ENCODE measurements at regions not wholly inside any gene's neighbourhood (a gene's known extent, or its start where the extent isn't known, plus 50 kb on each side); places are given as distances from the start of the nearest gene placed in this dataset.
A peak's percentile ranks its signal among the peaks of the same experiment; 100 is the strongest.

- Histone ChIP-seq H3K4me3 (no peak overlapping the region), H3K27me3 (no peaks in the 10 kb centered on the region), H3K36me3 (no peaks in the 10 kb centered on the region), H3K27ac (no peak overlapping the region), H3K4me1 (no peaks in the 10 kb centered on the region), H3K9me3 (no peaks in the 10 kb centered on the region)
- 90 to 92% methylated on average over 1 of the region's 1 CpG for WGBS, 2 donors
- no peak for DNase-seq (ENCODE audit: low spot score in 2 of 2)
- TF ChIP-seq EP300 (IDR thresholded peaks at IDR 0.05) (no peak), CTCF (IDR thresholded peaks at IDR 0.05) (no peak), POLR2A (IDR thresholded peaks at IDR 0.05) (no peak)
Measured at GRCh38 chr1:115556236-115556635, 85.5 kb upstream of the VANGL1 start.

- WGBS, 2 donors, result 25% methylated on average over 2 of the region's 2 CpGs
Measured at GRCh38 chr1:115555446-115555845, 86.3 kb upstream of the VANGL1 start.

GRCh38 chr1:115547696-115548095 lies 94.1 kb upstream of the VANGL1 start:
- Histone ChIP-seq H3K27ac (peak overlapping the region in 2 of 4 donors; percentile 17 to 49), H3K4me1 (peaks cover 0 to 25% (median 3%) of the 10 kb centered on the region in 4 donors), H3K4me3 (no peak overlapping the region), H3K27me3 (no peaks in the 10 kb centered on the region), H3K9me3 (no peaks in the 10 kb centered on the region), H3K36me3 (no peaks in the 10 kb centered on the region)
- 56 to 57% methylated on average over 6 of the region's 6 CpGs for WGBS, 2 donors
- DNase-seq (ENCODE audit: low spot score in 2 of 2), result no peak
- TF ChIP-seq EP300 (IDR thresholded peaks at IDR 0.05), result no peak
- no peak for TF ChIP-seq CTCF (IDR thresholded peaks at IDR 0.05)
- no peak for TF ChIP-seq POLR2A (IDR thresholded peaks at IDR 0.05)

More at GRCh38 chr1:115555446-115555845, 86.3 kb upstream of the VANGL1 start:
- Histone ChIP-seq H3K27ac (no peak overlapping the region), H3K4me1 (no peaks in the 10 kb centered on the region), H3K27me3 (no peaks in the 10 kb centered on the region), H3K4me3 (no peak overlapping the region), H3K9me3 (no peaks in the 10 kb centered on the region), H3K36me3 (no peaks in the 10 kb centered on the region)
- DNase-seq (ENCODE audit: low spot score in 2 of 2), result no peak
- TF ChIP-seq EP300 (IDR thresholded peaks at IDR 0.05) (no peak), POLR2A (IDR thresholded peaks at IDR 0.05) (no peak), CTCF (IDR thresholded peaks at IDR 0.05) (no peak)

GRCh38 chr1:115546846-115547245 lies 94.9 kb upstream of the VANGL1 start:
- TF ChIP-seq POLR2A (IDR thresholded peaks at IDR 0.05) (no peak), EP300 (IDR thresholded peaks at IDR 0.05) (no peak), CTCF (IDR thresholded peaks at IDR 0.05) (no peak)
- Histone ChIP-seq H3K4me3 (no peak overlapping the region), H3K4me1 (peaks cover 0 to 25% (median 3%) of the 10 kb centered on the region in 4 donors), H3K27me3 (no peaks in the 10 kb centered on the region), H3K27ac (peak overlapping the region in 2 of 4 donors; percentile 49 to 80), H3K9me3 (no peaks in the 10 kb centered on the region), H3K36me3 (no peaks in the 10 kb centered on the region)
- DNase-seq (ENCODE audit: low spot score in 2 of 2), result no peak
- WGBS, 2 donors, result 92 to 93% methylated on average over 2 of the region's 2 CpGs

GRCh38 chr1:115545791-115546733 lies 95.7 kb upstream of the VANGL1 start:
- H3K9me3 ChIP-seq, result no peaks in the 10 kb centered on the region
- H3K27me3 ChIP-seq, result no peaks in the 10 kb centered on the region
- peak; percentile 29 to 58 (median 54) for TF ChIP-seq CTCF (IDR thresholded peaks at IDR 0.05)
- no peak for TF ChIP-seq POLR2A (IDR thresholded peaks at IDR 0.05)
- no peak for TF ChIP-seq EP300 (IDR thresholded peaks at IDR 0.05)
- WGBS, 2 donors, result 26 to 36% methylated on average over 8 to 9 of the region's 9 CpGs
- H3K36me3 ChIP-seq, result no peaks in the 10 kb centered on the region
- H3K27ac ChIP-seq, result peak overlapping the region in 3 of 4 donors; percentile 2 to 80 (median 75)
- DNase-seq (ENCODE audit: low spot score in 2 of 2), result no peak
- H3K4me1 ChIP-seq, result peaks cover 0 to 25% (median 3%) of the 10 kb centered on the region in 4 donors
- H3K4me3 ChIP-seq, result no peak overlapping the region
